ENCODE measurements at regions not wholly inside any gene's neighbourhood (a gene's known extent, or its start where the extent isn't known, plus 50 kb on each side); places are given as distances from the start of the nearest gene placed in this dataset.

DNA sequence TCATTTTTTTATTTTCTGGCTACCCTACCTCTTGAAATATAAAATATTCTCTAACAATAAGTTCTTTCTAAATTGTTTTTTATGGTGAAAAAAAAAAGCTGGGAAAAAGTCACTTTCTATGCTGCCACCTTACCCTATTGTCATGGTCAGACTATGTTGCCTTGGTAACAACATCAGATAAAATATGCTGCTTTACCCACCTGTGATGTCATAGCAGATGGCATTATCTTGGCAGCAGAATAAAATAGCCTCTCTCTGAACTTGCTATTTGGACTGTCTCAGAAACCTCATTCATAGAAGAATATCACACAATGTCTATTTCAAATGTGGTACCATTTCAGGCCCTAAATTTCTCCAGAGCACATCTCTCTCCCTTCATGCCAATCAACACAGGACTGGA is 69.6 kb upstream of the SGIP1 start:
- TF ChIP-seq, protein P1, sequence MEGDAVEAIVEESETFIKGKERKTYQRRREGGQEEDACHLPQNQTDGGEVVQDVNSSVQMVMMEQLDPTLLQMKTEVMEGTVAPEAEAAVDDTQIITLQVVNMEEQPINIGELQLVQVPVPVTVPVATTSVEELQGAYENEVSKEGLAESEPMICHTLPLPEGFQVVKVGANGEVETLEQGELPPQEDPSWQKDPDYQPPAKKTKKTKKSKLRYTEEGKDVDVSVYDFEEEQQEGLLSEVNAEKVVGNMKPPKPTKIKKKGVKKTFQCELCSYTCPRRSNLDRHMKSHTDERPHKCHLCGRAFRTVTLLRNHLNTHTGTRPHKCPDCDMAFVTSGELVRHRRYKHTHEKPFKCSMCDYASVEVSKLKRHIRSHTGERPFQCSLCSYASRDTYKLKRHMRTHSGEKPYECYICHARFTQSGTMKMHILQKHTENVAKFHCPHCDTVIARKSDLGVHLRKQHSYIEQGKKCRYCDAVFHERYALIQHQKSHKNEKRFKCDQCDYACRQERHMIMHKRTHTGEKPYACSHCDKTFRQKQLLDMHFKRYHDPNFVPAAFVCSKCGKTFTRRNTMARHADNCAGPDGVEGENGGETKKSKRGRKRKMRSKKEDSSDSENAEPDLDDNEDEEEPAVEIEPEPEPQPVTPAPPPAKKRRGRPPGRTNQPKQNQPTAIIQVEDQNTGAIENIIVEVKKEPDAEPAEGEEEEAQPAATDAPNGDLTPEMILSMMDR (IDR thresholded peaks at IDR 0.05): no peak
- TF ChIP-seq POLR2A (IDR thresholded peaks at IDR 0.05): no peak
